Sigmoid colon (tissue), 4 donors: ENCODE measurements at regions not wholly inside any gene's neighbourhood (a gene's known extent, or its start where the extent isn't known, plus 50 kb on each side); places are given as distances from the start of the nearest gene placed in this dataset.

Experiments
- EP300 ChIP-seq, 4 donors: sonication (generic); formaldehyde crosslinking; IDR thresholded peaks; one replicate each; pipeline ENCODE4 v1.6.1; 2017; ENCODE audit warnings: antibody characterized with exemption in 4 of 4
- POLR2A ChIP-seq, 2 donors: fragments of 450-650 bp; IDR thresholded peaks; one replicate each; pipeline ENCODE4 v1.6.1; 2016; ENCODE audit warnings: antibody characterized with exemption in 2 of 2, mild to moderate bottlenecking in 2 of 2, moderate library complexity in 2 of 2
- POLR2AphosphoS5 ChIP-seq, 4 donors: sonication (generic); formaldehyde crosslinking; IDR thresholded peaks; one replicate each; pipeline ENCODE4 v1.6.1; 2017; ENCODE audit warnings: antibody characterized with exemption in 4 of 4
- TF ChIP-seq, protein P1 (sequence below), 4 experiments: fragments of 450-650 bp in 3 of 4; fragments of 200-600 bp in 1 of 4; IDR thresholded peaks; one replicate each; pipeline ENCODE4 v1.5.1; 2016 to 2019; ENCODE audit warnings: antibody characterized with exemption in 4 of 4, mild to moderate bottlenecking in 3 of 4, moderate library complexity in 2 of 4

DNA sequence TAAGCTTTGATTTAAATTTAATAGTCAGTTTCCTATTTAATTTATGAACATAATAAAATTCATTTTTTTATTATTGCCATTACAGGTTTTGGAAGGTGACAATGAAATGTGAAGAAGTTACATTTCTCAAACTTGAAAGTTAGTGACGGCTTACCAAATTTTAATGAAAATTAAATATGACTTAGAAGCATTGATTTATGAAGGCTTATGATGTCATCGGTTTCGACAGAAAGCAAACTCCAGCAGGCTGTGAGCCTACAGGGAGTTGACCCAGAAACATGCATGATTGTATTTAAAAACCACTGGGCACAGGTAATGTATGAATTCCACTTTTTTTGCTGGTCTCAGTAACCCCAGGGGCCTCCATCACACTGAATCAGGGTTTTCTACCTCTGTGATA lies 157.1 kb downstream of the FHIP1A start:
- TF ChIP-seq, protein P1, sequence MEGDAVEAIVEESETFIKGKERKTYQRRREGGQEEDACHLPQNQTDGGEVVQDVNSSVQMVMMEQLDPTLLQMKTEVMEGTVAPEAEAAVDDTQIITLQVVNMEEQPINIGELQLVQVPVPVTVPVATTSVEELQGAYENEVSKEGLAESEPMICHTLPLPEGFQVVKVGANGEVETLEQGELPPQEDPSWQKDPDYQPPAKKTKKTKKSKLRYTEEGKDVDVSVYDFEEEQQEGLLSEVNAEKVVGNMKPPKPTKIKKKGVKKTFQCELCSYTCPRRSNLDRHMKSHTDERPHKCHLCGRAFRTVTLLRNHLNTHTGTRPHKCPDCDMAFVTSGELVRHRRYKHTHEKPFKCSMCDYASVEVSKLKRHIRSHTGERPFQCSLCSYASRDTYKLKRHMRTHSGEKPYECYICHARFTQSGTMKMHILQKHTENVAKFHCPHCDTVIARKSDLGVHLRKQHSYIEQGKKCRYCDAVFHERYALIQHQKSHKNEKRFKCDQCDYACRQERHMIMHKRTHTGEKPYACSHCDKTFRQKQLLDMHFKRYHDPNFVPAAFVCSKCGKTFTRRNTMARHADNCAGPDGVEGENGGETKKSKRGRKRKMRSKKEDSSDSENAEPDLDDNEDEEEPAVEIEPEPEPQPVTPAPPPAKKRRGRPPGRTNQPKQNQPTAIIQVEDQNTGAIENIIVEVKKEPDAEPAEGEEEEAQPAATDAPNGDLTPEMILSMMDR (IDR thresholded peaks at IDR 0.05), result no peak
- TF ChIP-seq POLR2AphosphoS5 (IDR thresholded peaks at IDR 0.05) (no peak), POLR2A (IDR thresholded peaks at IDR 0.05) (no peak), EP300 (IDR thresholded peaks at IDR 0.05) (no peak)
